ENCODE measurements at regions not wholly inside any gene's neighbourhood (a gene's known extent, or its start where the extent isn't known, plus 50 kb on each side); places are given as distances from the start of the nearest gene placed in this dataset.

GRCh38 chr2:23219666-23220065 lies 165.3 kb upstream of the KLHL29 start:
- no peak overlapping the region for H3K4me3 ChIP-seq (ENCODE audit: low read depth, low read length)
- no peak for DNase-seq (ENCODE audit: low read depth)
- TF ChIP-seq CTCF (IDR thresholded peaks at IDR 0.05; ENCODE audit: insufficient read depth, low read length): no peak

- H3K4me3 ChIP-seq (ENCODE audit: low read depth, low read length): no peak overlapping the region
- no peak for DNase-seq (ENCODE audit: low read depth)
- TF ChIP-seq CTCF (IDR thresholded peaks at IDR 0.05; ENCODE audit: insufficient read depth, low read length): no peak
Observed at GRCh38 chr2:23220513-23221094, 164.4 kb upstream of the KLHL29 start.

GRCh38 chr2:23221236-23221635 lies 163.7 kb upstream of the KLHL29 start:
- no peak overlapping the region for H3K4me3 ChIP-seq (ENCODE audit: low read depth, low read length)
- TF ChIP-seq CTCF (IDR thresholded peaks at IDR 0.05; ENCODE audit: insufficient read depth, low read length): no peak
- no peak for DNase-seq (ENCODE audit: low read depth)

- TF ChIP-seq CTCF (IDR thresholded peaks at IDR 0.05; ENCODE audit: insufficient read depth, low read length): no peak
- no peak overlapping the region for H3K4me3 ChIP-seq (ENCODE audit: low read depth, low read length)
- DNase-seq (ENCODE audit: low read depth): no peak
Observed at GRCh38 chr2:23221901-23222300, 163.1 kb upstream of the KLHL29 start.

GRCh38 chr2:23230885-23231284 lies 154.1 kb upstream of the KLHL29 start:
- DNase-seq (ENCODE audit: low read depth): no peak
- TF ChIP-seq CTCF (IDR thresholded peaks at IDR 0.05; ENCODE audit: insufficient read depth, low read length): no peak
- no peak overlapping the region for H3K4me3 ChIP-seq (ENCODE audit: low read depth, low read length)

GRCh38 chr2:23231865-23232264 lies 153.1 kb upstream of the KLHL29 start:
- DNase-seq (ENCODE audit: low read depth): no peak
- H3K4me3 ChIP-seq (ENCODE audit: low read depth, low read length): no peak overlapping the region
- TF ChIP-seq CTCF (IDR thresholded peaks at IDR 0.05; ENCODE audit: insufficient read depth, low read length): no peak

- no peak overlapping the region for H3K4me3 ChIP-seq (ENCODE audit: low read depth, low read length)
- DNase-seq (ENCODE audit: low read depth): peak; percentile 8
- no peak for TF ChIP-seq CTCF (IDR thresholded peaks at IDR 0.05; ENCODE audit: insufficient read depth, low read length)
Observed at GRCh38 chr2:23235292-23235691, 149.7 kb upstream of the KLHL29 start.

Data from fibroblast of the aortic adventitia (primary cell).